HepG2 (cell line): ENCODE measurements at regions not wholly inside any gene's neighbourhood (a gene's known extent, or its start where the extent isn't known, plus 50 kb on each side); places are given as distances from the start of the nearest gene placed in this dataset.

ENCODE experiments used
- ATAC-seq: fragments of 200-7000 bp; cut with Tn5 transposase; 3 replicates; pipeline ENCODE4 v1.9.1; 2020; ENCODE audit warnings: mild to moderate bottlenecking, moderate library complexity
- BruUV-seq: library from RNA; stranded (reverse); fragments of 400-500 nt; replicated peaks from 2 replicates; lab custom pipeline; 2021; lab: Mats Ljungman, UMichigan
- CTCF ChIA-PET: fragments of 300-600 bp; formaldehyde crosslinking; extraction: SDS; loops from one replicate; lab custom pipeline; 2021; ENCODE audit warnings: low total read pairs, inconsistent platforms, low intra/inter-chr PET ratio; lab: Yijun Ruan, JAX
- POLR2A ChIA-PET: fragments of 350-600 bp; sonication (Branson Sonifier 250); formaldehyde crosslinking; loops from one replicate; lab custom pipeline; 2020; ENCODE audit warnings: antibody characterized with exemption, inconsistent platforms; lab: Yijun Ruan, JAX
- DNase-seq: peaks from one replicate; pipeline ENCODE4 v3.0.0-alpha.2; 2015; ENCODE audit warnings: low spot score
- FAIRE-seq: peaks from 3 replicates; lab custom pipeline; 2011; peaks lifted over from hg19 to GRCh38; lab: Jason Lieb, UNC
- H2AFZ ChIP-seq: one replicate; pipeline ENCODE4 v1.6.1; 2011; ENCODE audit warnings: low read length, inconsistent platforms
- H3K27ac ChIP-seq: fragments of 300-600 bp; 3 replicates; pipeline ENCODE4 v1.8.0; 2011; ENCODE audit warnings: mixed run types, mild to moderate bottlenecking, mixed read lengths, low read length, inconsistent platforms; ENCODE audit not compliant: insufficient read depth; ENCODE audit errors: extremely low read length
- H3K27me3 ChIP-seq, 2 experiments: fragments of 200-600 bp in 1 of 2; 2 replicates in 1 of 2; 3 replicates in 1 of 2; pipeline versions ENCODE4 v1.6.0 to v1.8.0; 2011; ENCODE audit warnings: low read length in 2 of 2, mild to moderate bottlenecking in 2 of 2, moderate library complexity in 2 of 2, inconsistent platforms in 1 of 2; ENCODE audit not compliant: insufficient read depth in 2 of 2, control insufficient read depth in 1 of 2
- H3K36me3 ChIP-seq, 2 experiments: fragments of 200-600 bp in 1 of 2; replicated peaks in 1 of 2; 2 replicates in 1 of 2; 3 replicates in 1 of 2; pipeline versions ENCODE4 v1.5.1 to v1.8.0; 2011; ENCODE audit warnings: low read length in 2 of 2, inconsistent platforms in 1 of 2; ENCODE audit not compliant: insufficient read depth in 2 of 2, control insufficient read depth in 1 of 2
- H3K4me1 ChIP-seq: 2 replicates; pipeline ENCODE4 v1.5.1; 2012; ENCODE audit warnings: low read length, inconsistent platforms; ENCODE audit not compliant: insufficient read depth
- H3K4me2 ChIP-seq: 2 replicates; pipeline ENCODE4 v1.6.0; 2011; ENCODE audit warnings: low read depth, low read length, inconsistent platforms
- H3K4me3 ChIP-seq, 3 experiments: fragments of 200-600 bp in 1 of 3; sonication (generic), shearing (Covaris generic) in 1 of 3; replicated peaks in 1 of 3; 2 replicates each; pipeline ENCODE4 v1.5.1; 2011 to 2016; ENCODE audit warnings: low read length in 3 of 3, inconsistent platforms in 2 of 3, low read depth in 2 of 3, mild to moderate bottlenecking in 2 of 3, control low read depth in 1 of 3, mixed read lengths in 1 of 3; ENCODE audit not compliant: insufficient read depth in 1 of 3
- H3K79me2 ChIP-seq: one replicate; pipeline ENCODE4 v1.6.1; 2011; ENCODE audit warnings: low read length, inconsistent platforms; ENCODE audit not compliant: insufficient read depth
- H3K9ac ChIP-seq: 2 replicates; pipeline ENCODE4 v1.6.0; 2011; ENCODE audit warnings: mild to moderate bottlenecking, low read depth, low read length, inconsistent platforms; ENCODE audit not compliant: insufficient read depth
- H3K9me3 ChIP-seq: 2 replicates; pipeline ENCODE4 v1.5.1; 2012; ENCODE audit warnings: mild to moderate bottlenecking, low read length
- H4K20me1 ChIP-seq: 2 replicates; pipeline ENCODE4 v1.6.0; 2011; ENCODE audit warnings: inconsistent platforms, mild to moderate bottlenecking, low read length, moderate library complexity; ENCODE audit not compliant: insufficient read depth
- CCAR2 ChIP-seq: fragments of 200-400 bp; formaldehyde crosslinking; optimal IDR thresholded peaks from 2 replicates; pipeline ENCODE3; 2018; ENCODE audit warnings: low read depth, mild to moderate bottlenecking, low read length, moderate library complexity
- KDM5B ChIP-seq: sonication (generic); formaldehyde crosslinking; IDR thresholded peaks from 2 replicates; pipeline ENCODE4 v1.4.0; 2020; ENCODE audit warnings: missing genetic modification reagents, mild to moderate bottlenecking, borderline replicate concordance
- MED8 ChIP-seq: sonication (generic); formaldehyde crosslinking; IDR thresholded peaks from 2 replicates; pipeline ENCODE4 v1.8.1; 2023; ENCODE audit warnings: mild to moderate bottlenecking, missing genetic modification reagents; ENCODE audit not compliant: insufficient replicate concordance
- MEIS1 ChIP-seq: sonication (generic); formaldehyde crosslinking; IDR thresholded peaks from 2 replicates; pipeline ENCODE4 v1.9.0; 2021; ENCODE audit warnings: mild to moderate bottlenecking, missing genetic modification reagents, moderate library complexity, borderline replicate concordance
- NFYC ChIP-seq: IDR thresholded peaks from 2 replicates; pipeline ENCODE4 v1.6.1; 2016; ENCODE audit warnings: missing genetic modification reagents, missing compliant biosample characterization
- PCBP1 ChIP-seq: fragments of 200-400 bp; formaldehyde crosslinking; IDR thresholded peaks from 2 replicates; pipeline ENCODE4 v1.6.1; 2017; ENCODE audit warnings: mild to moderate bottlenecking, low read depth, low read length, borderline replicate concordance
- RBAK ChIP-seq: sonication (generic); formaldehyde crosslinking; IDR thresholded peaks from 2 replicates; pipeline ENCODE4 v1.5.1; 2020; ENCODE audit warnings: mild to moderate bottlenecking, missing genetic modification reagents
- SIX1 ChIP-seq: sonication (generic); formaldehyde crosslinking; IDR thresholded peaks from 2 replicates; pipeline ENCODE4 v1.4.0; 2020; ENCODE audit warnings: missing genetic modification reagents, borderline replicate concordance
- SRSF1 ChIP-seq: fragments of 200-400 bp; formaldehyde crosslinking; optimal IDR thresholded peaks from 2 replicates; pipeline ENCODE3; 2017; ENCODE audit warnings: mild to moderate bottlenecking, low read depth, low read length, moderate library complexity
- U2AF1 ChIP-seq: fragments of 200-400 bp; formaldehyde crosslinking; optimal IDR thresholded peaks from 2 replicates; pipeline ENCODE3; 2017; ENCODE audit warnings: mild to moderate bottlenecking, low read depth, low read length
- ZNF343 ChIP-seq: sonication (generic); formaldehyde crosslinking; IDR thresholded peaks from 2 replicates; pipeline ENCODE4 v1.4.0; 2020; ENCODE audit warnings: mild to moderate bottlenecking, missing genetic modification reagents
- ZNF563 ChIP-seq: sonication (generic); formaldehyde crosslinking; IDR thresholded peaks from 2 replicates; pipeline ENCODE4 v1.8.0; 2022; ENCODE audit warnings: mild to moderate bottlenecking, moderate library complexity, missing genetic modification reagents
- ZNF672 ChIP-seq: sonication (generic); formaldehyde crosslinking; IDR thresholded peaks from 2 replicates; pipeline ENCODE4 v1.8.1; 2022; ENCODE audit warnings: missing genetic modification reagents
- ZNF772 ChIP-seq: sonication (generic); formaldehyde crosslinking; IDR thresholded peaks from 2 replicates; pipeline ENCODE4 v1.5.0; 2020; ENCODE audit warnings: mild to moderate bottlenecking, missing genetic modification reagents
- ZNF782 ChIP-seq: sonication (generic); formaldehyde crosslinking; IDR thresholded peaks from 2 replicates; pipeline ENCODE4 v1.4.0; 2020; ENCODE audit warnings: missing genetic modification reagents, mild to moderate bottlenecking, borderline replicate concordance
- WGBS: methylation state at CpG from one replicate; pipeline ENCODE4 v1.1.6; 2017; ENCODE audit warnings: low lambda C conversion rate; 5-methylcytosine and 5-hydroxymethylcytosine counted together
- in situ Hi-C: cut with HindIII; loops from 2 replicates; pipeline ENCODE4 v1.10.0; 2017; ENCODE audit warnings: low pct_unique_long_range_greater_than_20kb; ENCODE audit not compliant: extremely low pct_ligation_motif_present
- intact Hi-C: fragments of 100-400 bp; cut with micrococcal nuclease; formaldehyde crosslinking; loops from one replicate; pipeline ENCODE4 v1.10.0; 2022; ENCODE audit not compliant: unreplicated experiment

- no peaks in the 10 kb centered on the region for H3K27me3 ChIP-seq
- H4K20me1 ChIP-seq, result no peaks in the 10 kb centered on the region
- H3K27ac ChIP-seq, result no peak overlapping the region
- H3K4me3 ChIP-seq, result no peak overlapping the region
- H3K9me3 ChIP-seq, result peaks cover 59% of the 10 kb centered on the region
- BruUV-seq, result no TSS peak
- no peak overlapping the region for H3K4me2 ChIP-seq
- ATAC-seq (no peak), FAIRE-seq (no peak), DNase-seq (no peak)
- in situ Hi-C loops, result no loop called here
- no peak overlapping the region for H2AFZ ChIP-seq
- no peaks in the 10 kb centered on the region for H3K79me2 ChIP-seq
- no peaks in the 10 kb centered on the region for H3K36me3 ChIP-seq
- ChIA-PET POLR2A (no interaction called here), CTCF (no interaction called here)
- no peak overlapping the region for H3K9ac ChIP-seq
- H3K4me1 ChIP-seq, result no peaks in the 10 kb centered on the region
- no peak for TF ChIP-seq ZNF343 (CRISPR knock-in tag)
- TF ChIP-seq, all 625 proteins: peak for 0
- intact Hi-C loops, result no loop called here
Observed at GRCh38 chr21:23108533-23108932, 2110.3 kb downstream of the NCAM2 start.

- Histone ChIP-seq H3K9me3 (peaks cover 71% of the 10 kb centered on the region), H2AFZ (no peak overlapping the region), H3K4me3 (no peak overlapping the region), H3K36me3 (no peaks in the 10 kb centered on the region), H3K27me3 (no peaks in the 10 kb centered on the region), H3K79me2 (no peaks in the 10 kb centered on the region), H3K4me2 (no peak overlapping the region), H3K4me1 (no peaks in the 10 kb centered on the region), H3K9ac (no peak overlapping the region), H4K20me1 (no peaks in the 10 kb centered on the region), H3K27ac (no peak overlapping the region)
- CTCF ChIA-PET, result no interaction called here
- ATAC-seq (no peak), FAIRE-seq (no peak), DNase-seq (no peak)
- TF ChIP-seq ZNF772 (CRISPR knock-in tag) (no peak), ZNF563 (no peak), CCAR2 (no peak), SIX1 (no peak), PCBP1 (no peak), MED8 (CRISPR knock-in tag) (no peak), KDM5B (CRISPR knock-in tag) (no peak), ZNF672 (CRISPR knock-in tag) (no peak), ZNF782 (CRISPR knock-in tag) (no peak), SRSF1 (no peak), NFYC (CRISPR knock-in tag) (no peak), RBAK (CRISPR knock-in tag) (no peak), MEIS1 (no peak), U2AF1 (no peak)
- in situ Hi-C loops, result no loop called here
- POLR2A ChIA-PET, result no interaction called here
- no TSS peak for BruUV-seq
- intact Hi-C loops, result no loop called here
- WGBS, result 26% methylated on average over 3 of the region's 3 CpGs
Observed at GRCh38 chr21:23111070-23111600, 2112.9 kb downstream of the NCAM2 start.
